Body of pancreas (tissue), 4 donors: ENCODE measurements at regions not wholly inside any gene's neighbourhood (a gene's known extent, or its start where the extent isn't known, plus 50 kb on each side); places are given as distances from the start of the nearest gene placed in this dataset.

Source experiments
- CTCF ChIP-seq, 7 experiments: fragments of 450-650 bp in 4 of 7; fragments of 200-600 bp in 3 of 7; sonication (generic) in 3 of 7; IDR thresholded peaks; one replicate each; pipeline ENCODE4 v1.5.1; 2016 to 2019; ENCODE audit warnings: antibody characterized with exemption in 7 of 7
- POLR2A ChIP-seq, 3 donors: fragments of 450-650 bp; IDR thresholded peaks; one replicate each; pipeline ENCODE4 v1.6.1; 2016; ENCODE audit warnings: antibody characterized with exemption in 3 of 3, mild to moderate bottlenecking in 2 of 3

GRCh38 chr4:131470360-131470759 is 1678.7 kb upstream of the PCDH10 start:
- TF ChIP-seq POLR2A (IDR thresholded peaks at IDR 0.05): no peak
- TF ChIP-seq CTCF (IDR thresholded peaks at IDR 0.05): no peak
